WTC11 (cell line): ENCODE measurements at regions not wholly inside any gene's neighbourhood (a gene's known extent, or its start where the extent isn't known, plus 50 kb on each side); places are given as distances from the start of the nearest gene placed in this dataset.

Experiments used
- ATAC-seq: fragments of 200-7000 bp; cut with Tn5 transposase; 2 replicates; pipeline ENCODE4 v1.10.0; 2021; ENCODE audit warnings: mild to moderate bottlenecking, moderate library complexity
- CTCF ChIA-PET: fragments of 300-600 bp; sonication (Branson Sonifier 250); formaldehyde crosslinking; loops from one replicate; lab custom pipeline; 2021; ENCODE audit warnings: antibody characterized with exemption; lab: Charles Lee
- POLR2A ChIA-PET: fragments of 350-600 bp; sonication (Branson Sonifier 250); formaldehyde crosslinking; loops from one replicate; lab custom pipeline; 2021; ENCODE audit warnings: antibody characterized with exemption; lab: Charles Lee
- DNase-seq: peaks from one replicate; pipeline ENCODE4 v3.0.0; 2021; ENCODE audit warnings: low spot score
- H3K27ac Mint-ChIP-seq: 2 replicates; pipeline ENCODE4 v1.8.0; 2021; ENCODE audit warnings: mixed read lengths
- H3K27me3 Mint-ChIP-seq: 2 replicates; pipeline ENCODE4 v1.8.0; 2021; ENCODE audit warnings: low read depth, mild to moderate bottlenecking, moderate library complexity, mixed read lengths
- H3K36me3 Mint-ChIP-seq: 2 replicates; pipeline ENCODE4 v1.8.0; 2021; ENCODE audit warnings: mixed read lengths
- H3K4me1 Mint-ChIP-seq: 2 replicates; pipeline ENCODE4 v1.8.0; 2022; ENCODE audit warnings: mixed read lengths
- H3K4me3 Mint-ChIP-seq: 2 replicates; pipeline ENCODE4 v1.8.0; 2021; ENCODE audit warnings: mild to moderate bottlenecking, moderate library complexity, mixed read lengths
- H3K9me3 Mint-ChIP-seq: 2 replicates; pipeline ENCODE4 v1.8.0; 2021; ENCODE audit warnings: mixed read lengths
- CREB1 ChIP-seq: sonication (generic); formaldehyde crosslinking; IDR thresholded peaks from 2 replicates; pipeline ENCODE4 v1.8.0; 2023; ENCODE audit warnings: mild to moderate bottlenecking, missing genetic modification reagents
- GTF2I ChIP-seq: fragments of 250-450 bp; sonication (Bioruptor Pico); conservative IDR thresholded peaks from 2 replicates; pipeline ENCODE4 v1.4.0; 2021; ENCODE audit warnings: mild to moderate bottlenecking
- JAZF1 ChIP-seq: fragments of 250-450 bp; sonication (Bioruptor Pico); IDR thresholded peaks from 2 replicates; pipeline ENCODE4 v1.9.0; 2021; ENCODE audit warnings: moderate library complexity, mild to moderate bottlenecking, inconsistent platforms
- MXD4 ChIP-seq: fragments of 250-450 bp; sonication (Bioruptor Pico); IDR thresholded peaks from 2 replicates; pipeline ENCODE4 v1.8.0; 2021; ENCODE audit warnings: mild to moderate bottlenecking, moderate library complexity, borderline replicate concordance
- NFYB ChIP-seq: sonication (generic); formaldehyde crosslinking; conservative IDR thresholded peaks from 2 replicates; pipeline ENCODE4 v1.8.0; 2022; ENCODE audit warnings: low read depth, missing genetic modification reagents
- NR3C1 ChIP-seq: sonication (generic); formaldehyde crosslinking; conservative IDR thresholded peaks from 2 replicates; pipeline ENCODE4 v1.8.1; 2023; ENCODE audit warnings: low read depth, mild to moderate bottlenecking, missing genetic modification reagents
- SMAD4 ChIP-seq: sonication (generic); formaldehyde crosslinking; IDR thresholded peaks from 2 replicates; pipeline ENCODE4 v1.8.0; 2022; ENCODE audit warnings: mild to moderate bottlenecking, missing genetic modification reagents
- SOX15 ChIP-seq: fragments of 250-450 bp; sonication (Bioruptor Pico); IDR thresholded peaks from 2 replicates; pipeline ENCODE4 v1.9.0; 2021; ENCODE audit warnings: mild to moderate bottlenecking
- TEAD4 ChIP-seq: sonication (generic); formaldehyde crosslinking; IDR thresholded peaks from 2 replicates; pipeline ENCODE4 v1.8.0; 2022; ENCODE audit warnings: mild to moderate bottlenecking, missing genetic modification reagents
- ZNF219 ChIP-seq: sonication (generic); formaldehyde crosslinking; IDR thresholded peaks from 2 replicates; pipeline ENCODE4 v1.8.0; 2023; ENCODE audit warnings: missing genetic modification reagents, mild to moderate bottlenecking, borderline replicate concordance
- ZNF263 ChIP-seq: sonication (generic); formaldehyde crosslinking; IDR thresholded peaks from 2 replicates; pipeline ENCODE4 v1.8.1; 2022; ENCODE audit warnings: low read depth, mild to moderate bottlenecking, moderate library complexity, missing genetic modification reagents
- ZNF416 ChIP-seq: fragments of 250-450 bp; sonication (Bioruptor Pico); IDR thresholded peaks from 2 replicates; pipeline ENCODE4 v1.9.0; 2021; ENCODE audit warnings: mild to moderate bottlenecking, inconsistent platforms
- TF ChIP-seq, protein P1 (sequence below): sonication (generic); formaldehyde crosslinking; conservative IDR thresholded peaks from 2 replicates; pipeline ENCODE4 v1.8.1; 2023; ENCODE audit warnings: mild to moderate bottlenecking, low read depth, missing genetic modification reagents, moderate library complexity
- TF ChIP-seq, protein P2 (sequence below): fragments of 250-450 bp; sonication (Bioruptor Pico); IDR thresholded peaks from 2 replicates; pipeline ENCODE4 v1.9.0; 2021; ENCODE audit warnings: moderate library complexity, mild to moderate bottlenecking, inconsistent platforms, borderline replicate concordance
- TF ChIP-seq, protein P3 (sequence below): sonication (generic); formaldehyde crosslinking; IDR thresholded peaks from 2 replicates; pipeline ENCODE4 v1.8.0; 2022; ENCODE audit warnings: mild to moderate bottlenecking, missing genetic modification reagents
- TF ChIP-seq, protein P4 (sequence below): sonication (generic); formaldehyde crosslinking; IDR thresholded peaks from 2 replicates; pipeline ENCODE4 v1.8.1; 2022; ENCODE audit warnings: low read depth, mild to moderate bottlenecking, moderate library complexity, missing genetic modification reagents, borderline replicate concordance
- TF ChIP-seq, protein P5 (sequence below): fragments of 250-450 bp; sonication (Bioruptor Pico); IDR thresholded peaks from 2 replicates; pipeline ENCODE4 v2.1.2; 2022; ENCODE audit warnings: mild to moderate bottlenecking, moderate library complexity
- TF ChIP-seq, protein P6 (sequence below): sonication (generic); formaldehyde crosslinking; IDR thresholded peaks from 2 replicates; pipeline ENCODE4 v1.8.0; 2023; ENCODE audit warnings: mild to moderate bottlenecking, missing genetic modification reagents
- TF ChIP-seq, protein P7 (sequence below): sonication (generic); formaldehyde crosslinking; IDR thresholded peaks from 2 replicates; pipeline ENCODE4 v1.8.1; 2023; ENCODE audit warnings: mild to moderate bottlenecking, moderate library complexity, missing genetic modification reagents

DNA sequence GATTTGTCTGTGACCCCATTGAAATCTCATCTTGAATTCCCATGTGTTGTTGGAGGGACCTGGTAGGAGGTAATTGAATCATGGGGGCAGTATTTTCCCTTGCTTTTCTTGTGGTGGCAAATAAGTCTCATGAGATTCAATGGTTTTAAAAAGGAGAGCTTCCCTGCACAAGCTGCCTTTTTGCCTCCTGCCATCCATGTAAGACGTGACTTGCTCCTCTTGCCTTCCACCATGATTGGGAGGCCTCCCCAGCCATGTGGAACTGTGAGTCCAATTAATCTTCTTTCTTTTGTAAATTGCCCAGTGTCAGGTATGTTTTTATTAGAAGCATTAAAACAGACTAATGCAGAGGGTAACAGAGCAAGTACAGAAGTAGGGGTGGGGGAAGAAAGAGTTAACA lies 1097.0 kb upstream of the ADGRB3 start:
- TF ChIP-seq, protein P1, sequence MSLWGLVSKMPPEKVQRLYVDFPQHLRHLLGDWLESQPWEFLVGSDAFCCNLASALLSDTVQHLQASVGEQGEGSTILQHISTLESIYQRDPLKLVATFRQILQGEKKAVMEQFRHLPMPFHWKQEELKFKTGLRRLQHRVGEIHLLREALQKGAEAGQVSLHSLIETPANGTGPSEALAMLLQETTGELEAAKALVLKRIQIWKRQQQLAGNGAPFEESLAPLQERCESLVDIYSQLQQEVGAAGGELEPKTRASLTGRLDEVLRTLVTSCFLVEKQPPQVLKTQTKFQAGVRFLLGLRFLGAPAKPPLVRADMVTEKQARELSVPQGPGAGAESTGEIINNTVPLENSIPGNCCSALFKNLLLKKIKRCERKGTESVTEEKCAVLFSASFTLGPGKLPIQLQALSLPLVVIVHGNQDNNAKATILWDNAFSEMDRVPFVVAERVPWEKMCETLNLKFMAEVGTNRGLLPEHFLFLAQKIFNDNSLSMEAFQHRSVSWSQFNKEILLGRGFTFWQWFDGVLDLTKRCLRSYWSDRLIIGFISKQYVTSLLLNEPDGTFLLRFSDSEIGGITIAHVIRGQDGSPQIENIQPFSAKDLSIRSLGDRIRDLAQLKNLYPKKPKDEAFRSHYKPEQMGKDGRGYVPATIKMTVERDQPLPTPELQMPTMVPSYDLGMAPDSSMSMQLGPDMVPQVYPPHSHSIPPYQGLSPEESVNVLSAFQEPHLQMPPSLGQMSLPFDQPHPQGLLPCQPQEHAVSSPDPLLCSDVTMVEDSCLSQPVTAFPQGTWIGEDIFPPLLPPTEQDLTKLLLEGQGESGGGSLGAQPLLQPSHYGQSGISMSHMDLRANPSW (CRISPR knock-in tag) = no peak
- no peak for DNase-seq
- Mint-ChIP-seq H3K36me3 (peaks cover 40% of the 10 kb centered on the region), H3K4me3 (no peak overlapping the region), H3K27ac (no peak overlapping the region), H3K4me1 (peaks cover 13% of the 10 kb centered on the region; the same call in 1 of the 2 replicates), H3K9me3 (peaks cover 79% of the 10 kb centered on the region), H3K27me3 (no peaks in the 10 kb centered on the region)
- no peak for ATAC-seq
- ChIA-PET POLR2A (no interaction called here), CTCF (no interaction called here)

DNA sequence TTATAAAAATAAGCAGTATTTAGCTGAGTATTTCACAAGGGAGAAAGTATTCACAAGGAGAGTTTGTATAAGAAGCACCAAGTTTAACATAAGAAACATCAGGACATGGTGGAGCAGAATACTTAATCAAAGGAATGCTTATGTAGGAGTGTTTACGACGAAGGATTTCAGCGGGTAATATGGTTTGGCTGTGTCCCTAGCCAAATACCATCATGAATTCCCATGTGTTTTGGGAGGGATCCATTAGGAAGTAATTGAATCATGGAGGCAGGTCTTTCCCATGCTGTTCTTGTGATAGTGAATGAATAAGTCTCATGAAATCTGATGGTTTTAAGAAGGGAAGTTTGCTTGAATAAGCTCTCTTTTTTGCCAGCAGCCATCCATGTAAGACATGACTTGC lies 1099.1 kb upstream of the ADGRB3 start:
- Mint-ChIP-seq H3K4me3 (no peak overlapping the region), H3K27me3 (no peaks in the 10 kb centered on the region), H3K36me3 (peaks cover 26% of the 10 kb centered on the region), H3K9me3 (peaks cover 70% of the 10 kb centered on the region), H3K27ac (no peak overlapping the region)
- DNase-seq = no peak
- TF ChIP-seq, protein P2, sequence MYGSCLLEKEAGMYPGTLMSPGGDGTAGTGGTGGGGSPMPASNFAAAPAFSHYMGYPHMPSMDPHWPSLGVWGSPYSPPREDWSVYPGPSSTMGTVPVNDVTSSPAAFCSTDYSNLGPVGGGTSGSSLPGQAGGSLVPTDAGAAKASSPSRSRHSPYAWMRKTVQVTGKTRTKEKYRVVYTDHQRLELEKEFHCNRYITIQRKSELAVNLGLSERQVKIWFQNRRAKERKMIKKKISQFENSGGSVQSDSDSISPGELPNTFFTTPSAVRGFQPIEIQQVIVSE = no peak
- no peak for TF ChIP-seq NFYB (CRISPR knock-in tag)
- no peak for TF ChIP-seq ZNF219
- no peak for TF ChIP-seq JAZF1
- TF ChIP-seq, protein P3, sequence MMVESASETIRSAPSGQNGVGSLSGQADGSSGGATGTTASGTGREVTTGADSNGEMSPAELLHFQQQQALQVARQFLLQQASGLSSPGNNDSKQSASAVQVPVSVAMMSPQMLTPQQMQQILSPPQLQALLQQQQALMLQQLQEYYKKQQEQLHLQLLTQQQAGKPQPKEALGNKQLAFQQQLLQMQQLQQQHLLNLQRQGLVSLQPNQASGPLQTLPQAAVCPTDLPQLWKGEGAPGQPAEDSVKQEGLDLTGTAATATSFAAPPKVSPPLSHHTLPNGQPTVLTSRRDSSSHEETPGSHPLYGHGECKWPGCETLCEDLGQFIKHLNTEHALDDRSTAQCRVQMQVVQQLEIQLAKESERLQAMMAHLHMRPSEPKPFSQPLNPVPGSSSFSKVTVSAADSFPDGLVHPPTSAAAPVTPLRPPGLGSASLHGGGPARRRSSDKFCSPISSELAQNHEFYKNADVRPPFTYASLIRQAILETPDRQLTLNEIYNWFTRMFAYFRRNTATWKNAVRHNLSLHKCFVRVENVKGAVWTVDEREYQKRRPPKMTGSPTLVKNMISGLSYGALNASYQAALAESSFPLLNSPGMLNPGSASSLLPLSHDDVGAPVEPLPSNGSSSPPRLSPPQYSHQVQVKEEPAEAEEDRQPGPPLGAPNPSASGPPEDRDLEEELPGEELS (CRISPR knock-in tag) = no peak
- TF ChIP-seq, protein P4, sequence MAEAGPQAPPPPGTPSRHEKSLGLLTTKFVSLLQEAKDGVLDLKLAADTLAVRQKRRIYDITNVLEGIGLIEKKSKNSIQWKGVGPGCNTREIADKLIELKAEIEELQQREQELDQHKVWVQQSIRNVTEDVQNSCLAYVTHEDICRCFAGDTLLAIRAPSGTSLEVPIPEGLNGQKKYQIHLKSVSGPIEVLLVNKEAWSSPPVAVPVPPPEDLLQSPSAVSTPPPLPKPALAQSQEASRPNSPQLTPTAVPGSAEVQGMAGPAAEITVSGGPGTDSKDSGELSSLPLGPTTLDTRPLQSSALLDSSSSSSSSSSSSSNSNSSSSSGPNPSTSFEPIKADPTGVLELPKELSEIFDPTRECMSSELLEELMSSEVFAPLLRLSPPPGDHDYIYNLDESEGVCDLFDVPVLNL (CRISPR knock-in tag) = no peak
- TF ChIP-seq SOX15 (CRISPR knock-in tag) = no peak
- TF ChIP-seq, protein P5, sequence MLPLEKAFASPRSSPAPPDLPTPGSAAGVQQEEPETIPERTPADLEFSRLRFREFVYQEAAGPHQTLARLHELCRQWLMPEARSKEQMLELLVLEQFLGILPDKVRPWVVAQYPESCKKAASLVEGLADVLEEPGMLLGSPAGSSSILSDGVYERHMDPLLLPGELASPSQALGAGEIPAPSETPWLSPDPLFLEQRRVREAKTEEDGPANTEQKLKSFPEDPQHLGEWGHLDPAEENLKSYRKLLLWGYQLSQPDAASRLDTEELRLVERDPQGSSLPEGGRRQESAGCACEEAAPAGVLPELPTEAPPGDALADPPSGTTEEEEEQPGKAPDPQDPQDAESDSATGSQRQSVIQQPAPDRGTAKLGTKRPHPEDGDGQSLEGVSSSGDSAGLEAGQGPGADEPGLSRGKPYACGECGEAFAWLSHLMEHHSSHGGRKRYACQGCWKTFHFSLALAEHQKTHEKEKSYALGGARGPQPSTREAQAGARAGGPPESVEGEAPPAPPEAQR = no peak
- TF ChIP-seq ZNF416 (CRISPR knock-in tag) = no peak
- TF ChIP-seq, all 79 proteins: peak for 0
- CTCF ChIA-PET = no interaction called here
- POLR2A ChIA-PET = no interaction called here
- no peak for ATAC-seq
- peaks cover 13% of the 10 kb centered on the region; the same call in 1 of the 2 replicates for H3K4me1 Mint-ChIP-seq

DNA sequence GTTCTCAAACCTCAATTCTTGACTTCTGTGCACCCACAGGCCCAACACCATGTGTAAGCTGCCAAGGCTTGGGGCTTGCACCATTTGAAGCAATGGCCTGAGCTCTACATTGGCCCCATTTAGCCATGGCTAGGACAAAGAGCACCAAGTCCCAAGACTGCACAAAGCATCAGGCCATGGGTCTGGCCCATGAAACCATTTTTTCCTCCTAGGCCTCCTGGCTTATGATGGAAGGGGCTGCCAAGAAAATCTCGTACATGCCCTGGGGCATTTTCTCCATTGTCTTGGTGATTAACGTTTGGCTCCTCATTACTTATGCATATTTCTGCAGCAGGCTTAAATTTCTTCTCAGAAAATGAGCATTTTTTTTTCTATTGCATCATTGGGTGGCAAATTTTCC lies 1128.7 kb upstream of the ADGRB3 start:
- no peak overlapping the region for H3K27ac Mint-ChIP-seq
- TF ChIP-seq SMAD4 (CRISPR knock-in tag) (no peak), ZNF263 (no peak), NR3C1 (no peak), CREB1 (no peak), TEAD4 (CRISPR knock-in tag) (no peak), GTF2I (CRISPR knock-in tag) (no peak), MXD4 (CRISPR knock-in tag) (no peak), NFYB (CRISPR knock-in tag) (no peak)
- TF ChIP-seq, protein P4 (CRISPR knock-in tag) = no peak
- TF ChIP-seq, protein P6, sequence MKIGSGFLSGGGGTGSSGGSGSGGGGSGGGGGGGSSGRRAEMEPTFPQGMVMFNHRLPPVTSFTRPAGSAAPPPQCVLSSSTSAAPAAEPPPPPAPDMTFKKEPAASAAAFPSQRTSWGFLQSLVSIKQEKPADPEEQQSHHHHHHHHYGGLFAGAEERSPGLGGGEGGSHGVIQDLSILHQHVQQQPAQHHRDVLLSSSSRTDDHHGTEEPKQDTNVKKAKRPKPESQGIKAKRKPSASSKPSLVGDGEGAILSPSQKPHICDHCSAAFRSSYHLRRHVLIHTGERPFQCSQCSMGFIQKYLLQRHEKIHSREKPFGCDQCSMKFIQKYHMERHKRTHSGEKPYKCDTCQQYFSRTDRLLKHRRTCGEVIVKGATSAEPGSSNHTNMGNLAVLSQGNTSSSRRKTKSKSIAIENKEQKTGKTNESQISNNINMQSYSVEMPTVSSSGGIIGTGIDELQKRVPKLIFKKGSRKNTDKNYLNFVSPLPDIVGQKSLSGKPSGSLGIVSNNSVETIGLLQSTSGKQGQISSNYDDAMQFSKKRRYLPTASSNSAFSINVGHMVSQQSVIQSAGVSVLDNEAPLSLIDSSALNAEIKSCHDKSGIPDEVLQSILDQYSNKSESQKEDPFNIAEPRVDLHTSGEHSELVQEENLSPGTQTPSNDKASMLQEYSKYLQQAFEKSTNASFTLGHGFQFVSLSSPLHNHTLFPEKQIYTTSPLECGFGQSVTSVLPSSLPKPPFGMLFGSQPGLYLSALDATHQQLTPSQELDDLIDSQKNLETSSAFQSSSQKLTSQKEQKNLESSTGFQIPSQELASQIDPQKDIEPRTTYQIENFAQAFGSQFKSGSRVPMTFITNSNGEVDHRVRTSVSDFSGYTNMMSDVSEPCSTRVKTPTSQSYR (CRISPR knock-in tag) = no peak
- TF ChIP-seq, protein P7, sequence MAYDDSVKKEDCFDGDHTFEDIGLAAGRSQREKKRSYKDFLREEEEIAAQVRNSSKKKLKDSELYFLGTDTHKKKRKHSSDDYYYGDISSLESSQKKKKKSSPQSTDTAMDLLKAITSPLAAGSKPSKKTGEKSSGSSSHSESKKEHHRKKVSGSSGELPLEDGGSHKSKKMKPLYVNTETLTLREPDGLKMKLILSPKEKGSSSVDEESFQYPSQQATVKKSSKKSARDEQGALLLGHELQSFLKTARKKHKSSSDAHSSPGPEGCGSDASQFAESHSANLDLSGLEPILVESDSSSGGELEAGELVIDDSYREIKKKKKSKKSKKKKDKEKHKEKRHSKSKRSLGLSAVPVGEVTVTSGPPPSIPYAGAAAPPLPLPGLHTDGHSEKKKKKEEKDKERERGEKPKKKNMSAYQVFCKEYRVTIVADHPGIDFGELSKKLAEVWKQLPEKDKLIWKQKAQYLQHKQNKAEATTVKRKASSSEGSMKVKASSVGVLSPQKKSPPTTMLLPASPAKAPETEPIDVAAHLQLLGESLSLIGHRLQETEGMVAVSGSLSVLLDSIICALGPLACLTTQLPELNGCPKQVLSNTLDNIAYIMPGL (CRISPR knock-in tag) = no peak

More for the DNA sequence above, 1128.7 kb upstream of the ADGRB3 start:
- peaks cover 34% of the 10 kb centered on the region for H3K9me3 Mint-ChIP-seq
- ATAC-seq = no peak
- no peak overlapping the region for H3K4me3 Mint-ChIP-seq
- peaks cover 6% of the 10 kb centered on the region for H3K4me1 Mint-ChIP-seq
- H3K36me3 Mint-ChIP-seq = peaks cover 23% of the 10 kb centered on the region
- no peaks in the 10 kb centered on the region for H3K27me3 Mint-ChIP-seq
- no peak for DNase-seq
- CTCF ChIA-PET = no interaction called here
- POLR2A ChIA-PET = no interaction called here
